HCT116 (cell line): ENCODE measurements at regions not wholly inside any gene's neighbourhood (a gene's known extent, or its start where the extent isn't known, plus 50 kb on each side); places are given as distances from the start of the nearest gene placed in this dataset.

Experiments
- EGR1 ChIP-seq: IDR thresholded peaks from 2 replicates; pipeline ENCODE4 v1.6.1; 2012; ENCODE audit warnings: low read depth
- EZH2 ChIP-seq: fragments of 200-600 bp; sonication (generic); IDR thresholded peaks from 2 replicates; pipeline ENCODE4 v1.6.1; 2017; ENCODE audit warnings: antibody characterized with exemption, mixed run types
- EZH2phosphoT487 ChIP-seq: fragments of 200-600 bp; IDR thresholded peaks from 2 replicates; pipeline ENCODE4 v1.6.1; 2018; ENCODE audit warnings: antibody characterized with exemption, borderline replicate concordance

DNA sequence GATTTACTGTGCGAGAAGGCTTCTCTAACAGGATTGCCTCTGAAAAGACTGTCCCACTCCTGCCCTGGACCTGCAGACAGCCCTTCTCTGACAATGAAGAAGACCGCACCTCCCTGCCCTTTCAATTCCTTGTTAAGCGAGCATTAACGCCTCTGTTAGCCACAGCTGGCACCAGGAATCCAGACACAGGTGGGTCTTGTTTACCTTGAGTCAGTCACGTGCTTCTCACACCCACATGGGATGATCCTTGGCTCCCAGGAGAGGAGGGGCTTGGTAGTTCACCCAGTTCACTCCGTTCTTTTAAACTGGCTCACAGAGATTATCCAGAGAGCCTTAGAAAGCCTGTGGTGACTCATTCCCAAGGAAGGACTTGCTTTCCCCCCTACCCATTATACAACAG, 410.5 kb upstream of the MEIS1 start:
- TF ChIP-seq EZH2phosphoT487, result no peak
- TF ChIP-seq EGR1, result no peak
- TF ChIP-seq EZH2, result no peak
